ENCODE measurements at regions not wholly inside any gene's neighbourhood (a gene's known extent, or its start where the extent isn't known, plus 50 kb on each side); places are given as distances from the start of the nearest gene placed in this dataset.

GRCh38 chr1:116194568-116194967 lies 83.4 kb downstream of the MAB21L3 start (continued):
- TF ChIP-seq REST (IDR thresholded peaks at IDR 0.05; ENCODE audit: unreplicated experiment): no peak
- TF ChIP-seq POLR2AphosphoS5 (IDR thresholded peaks at IDR 0.05; ENCODE audit: low read depth): no peak
- TF ChIP-seq ZNF331 (CRISPR knock-in tag; IDR thresholded peaks at IDR 0.05; ENCODE audit: low read depth): no peak
- no peak for TF ChIP-seq ETS1 (IDR thresholded peaks at IDR 0.05)
- no peak for TF ChIP-seq JUNB (IDR thresholded peaks at IDR 0.05; ENCODE audit: unreplicated experiment)

- H3K27ac ChIP-seq (ENCODE audit: low read depth): no peak overlapping the region
- no peaks in the 10 kb centered on the region; the same call in 2 of the 3 replicates for H3K36me3 Mint-ChIP-seq (ENCODE audit: low read depth)
- ATAC-seq: no peak
- no peak overlapping the region for H3K4me3 Mint-ChIP-seq
- no peak overlapping the region for H3K4me2 ChIP-seq
- no peaks in the 10 kb centered on the region for H3K36me3 ChIP-seq (ENCODE audit: insufficient read depth)
- no peaks in the 10 kb centered on the region for H3K27me3 ChIP-seq (ENCODE audit: insufficient read depth)
- H3K9me2 ChIP-seq (ENCODE audit: insufficient read depth): peaks cover 6% of the 10 kb centered on the region; the same call in 1 of the 2 replicates
- H3K4me1 ChIP-seq (ENCODE audit: insufficient read depth): no peaks in the 10 kb centered on the region
- no peak overlapping the region for H3K4me3 ChIP-seq
- H3F3A ChIP-seq (replicated peaks; ENCODE audit: low read depth): no peaks in the 10 kb centered on the region
- H3K27ac Mint-ChIP-seq: no peak overlapping the region
- peaks cover 4% of the 10 kb centered on the region; the same call in 1 of the 3 replicates for H3K9me3 Mint-ChIP-seq
- no peak for DNase-seq (ENCODE audit: low spot score)
- TF ChIP-seq JUNB (IDR thresholded peaks at IDR 0.05; ENCODE audit: unreplicated experiment) (no peak), STAT1 (IDR thresholded peaks at IDR 0.05; ENCODE audit: unreplicated experiment) (no peak), ZNF331 (CRISPR knock-in tag; IDR thresholded peaks at IDR 0.05; ENCODE audit: low read depth) (no peak), CREB1 (CRISPR knock-in tag; IDR thresholded peaks at IDR 0.05; ENCODE audit: low read depth) (no peak), ETS1 (IDR thresholded peaks at IDR 0.05) (no peak), EZH2phosphoT487 (IDR thresholded peaks at IDR 0.05; ENCODE audit: unreplicated experiment) (no peak), ZNF462 (CRISPR knock-in tag; IDR thresholded peaks at IDR 0.05) (no peak), NANOG (IDR thresholded peaks at IDR 0.05; ENCODE audit: borderline replicate concordance) (no peak), ZNF114 (CRISPR knock-in tag; IDR thresholded peaks at IDR 0.05) (no peak)
- H3K27me3 Mint-ChIP-seq (ENCODE audit: insufficient read depth, low read depth, poor library complexity): no peaks in the 10 kb centered on the region
- no peaks in the 10 kb centered on the region for H3K79me2 ChIP-seq (replicated peaks; ENCODE audit: insufficient read depth)
- no peaks in the 10 kb centered on the region for H4K20me1 ChIP-seq (replicated peaks; ENCODE audit: insufficient read depth)
- H3K4me1 Mint-ChIP-seq: peaks cover 6% of the 10 kb centered on the region
- peak overlapping the region; percentile 79; the same call in 1 of the 2 replicates for H2AFZ ChIP-seq
These were observed 84.1 kb downstream of the MAB21L3 start for GRCh38 chr1:116195077-116195868.
